LoVo (cell line): ENCODE measurements at regions not wholly inside any gene's neighbourhood (a gene's known extent, or its start where the extent isn't known, plus 50 kb on each side); places are given as distances from the start of the nearest gene placed in this dataset.

Experiments used
- DNase-seq: peaks from one replicate; pipeline ENCODE4 v3.0.0-alpha.2; 2016; ENCODE audit warnings: low spot score

DNA sequence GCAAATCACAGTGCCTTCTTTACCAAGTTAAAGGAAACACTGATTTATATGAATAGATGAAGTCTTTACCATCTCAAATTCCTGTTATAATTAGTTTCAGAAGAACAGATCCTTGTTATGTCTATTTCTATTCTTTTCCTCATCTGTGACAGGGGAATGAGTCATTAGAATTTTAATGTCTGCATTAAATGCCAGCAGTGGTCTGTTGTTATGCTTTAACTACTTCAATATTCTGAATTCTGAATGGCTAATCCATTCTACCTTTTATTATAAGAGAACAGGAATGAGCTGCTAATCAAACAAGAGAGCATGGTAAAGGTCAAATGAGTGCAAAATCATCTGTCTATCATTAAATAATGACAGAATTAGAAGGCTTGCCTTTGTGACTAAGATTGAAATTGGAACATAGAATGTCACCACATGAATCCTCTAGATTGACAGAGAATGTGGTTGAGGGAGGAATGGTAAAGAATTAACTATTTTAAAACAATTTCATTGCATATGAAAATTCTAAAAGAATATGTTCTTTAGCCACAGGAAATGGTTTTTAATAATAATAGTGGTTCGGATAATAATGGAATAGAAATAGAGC lies 935.5 kb downstream of the ADGRL3 start:
- no peak for DNase-seq

DNA sequence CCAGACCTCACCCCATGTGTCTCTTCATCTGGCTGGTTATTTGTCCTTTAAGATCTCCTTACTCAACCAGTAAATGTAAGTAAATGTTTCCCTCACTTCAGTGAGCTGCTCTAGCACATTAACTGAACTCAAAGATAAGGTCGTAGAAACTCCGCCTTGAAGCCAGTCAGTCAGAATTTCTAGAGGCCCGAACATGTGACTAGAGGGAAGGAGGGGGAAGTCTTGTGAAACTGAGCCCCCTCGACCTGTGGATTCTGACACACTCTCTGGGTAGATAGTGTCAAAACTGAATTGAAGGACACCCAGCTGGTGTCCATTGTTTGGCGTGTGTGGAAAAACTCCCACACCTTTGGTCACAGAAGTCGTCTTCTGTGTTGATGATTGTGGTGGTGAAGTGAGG lies 933.9 kb downstream of the ADGRL3 start:
- no peak for DNase-seq

DNA sequence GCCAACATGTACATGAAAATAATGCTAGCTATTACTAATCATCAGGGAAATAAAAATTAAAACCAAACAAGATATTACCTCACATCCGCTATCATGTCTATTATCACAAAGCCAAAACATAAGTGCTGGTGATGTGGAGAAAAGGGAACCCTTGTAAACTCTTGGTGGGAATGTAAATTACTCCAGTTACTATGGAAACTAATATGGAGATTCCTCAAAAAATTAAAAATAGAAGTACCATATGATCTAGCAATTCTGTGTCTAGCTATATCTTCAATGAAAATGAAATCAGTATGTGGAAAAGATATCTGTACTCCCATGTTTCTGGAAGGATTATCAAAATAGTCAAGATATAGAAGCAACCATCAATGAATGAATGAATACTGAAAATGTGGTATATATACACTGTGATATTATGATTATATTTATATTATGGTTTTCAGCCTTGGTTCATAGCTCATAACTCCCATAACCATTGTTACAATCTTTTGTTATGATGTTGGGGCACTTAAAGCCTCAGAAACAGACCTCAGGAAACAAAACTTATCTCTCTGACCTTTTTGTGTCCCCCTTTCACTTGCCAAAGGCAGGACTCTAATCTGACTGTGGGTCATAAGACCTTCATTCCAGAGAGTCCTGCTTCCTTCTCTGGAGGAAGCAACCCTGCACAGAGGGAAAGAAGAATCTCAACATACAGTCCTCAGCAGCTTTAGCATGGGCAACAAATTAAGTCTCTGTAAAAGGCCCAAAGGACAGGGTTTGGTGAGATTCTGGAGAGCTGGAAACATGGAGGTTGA lies 933.2 kb downstream of the ADGRL3 start:
- no peak for DNase-seq

DNA sequence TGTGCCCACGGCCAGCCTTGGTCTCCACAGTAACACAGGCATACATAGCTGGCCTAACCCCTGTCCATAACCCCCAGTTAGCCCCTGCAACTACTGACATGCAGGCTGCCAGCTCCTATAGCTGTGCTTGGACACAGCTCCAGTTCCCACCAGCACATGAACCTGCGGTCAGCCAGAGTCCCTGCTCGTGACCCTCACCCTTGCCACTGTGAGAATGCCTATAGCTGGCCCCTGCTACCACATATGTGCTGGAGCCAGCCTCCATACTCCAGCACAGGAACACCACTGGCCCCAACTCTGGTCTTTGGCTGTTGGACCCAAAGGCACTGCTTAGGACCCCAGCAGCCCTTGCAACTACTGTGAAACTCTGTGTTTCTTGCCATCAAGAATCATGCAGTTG lies 930.9 kb downstream of the ADGRL3 start:
- DNase-seq = no peak

DNA sequence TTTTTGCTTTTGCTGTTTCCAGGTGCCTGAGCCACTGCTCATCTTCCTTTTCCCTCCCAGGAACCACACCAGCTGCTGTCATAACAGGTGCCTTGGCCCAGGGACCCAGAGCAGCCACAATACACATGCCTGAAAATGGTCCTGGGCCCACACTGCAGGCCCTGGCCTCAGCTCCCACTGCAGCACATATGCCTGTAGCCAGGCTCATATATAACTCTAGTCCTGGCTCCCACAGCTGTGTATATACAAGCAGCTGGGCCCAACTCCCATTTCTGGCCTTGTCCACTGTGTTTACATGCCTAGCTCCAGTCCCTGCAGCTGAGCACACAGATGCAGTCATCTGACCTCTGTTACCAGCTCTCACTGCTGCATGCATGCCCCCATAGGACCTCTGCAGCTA lies 930.5 kb downstream of the ADGRL3 start:
- no peak for DNase-seq

DNA sequence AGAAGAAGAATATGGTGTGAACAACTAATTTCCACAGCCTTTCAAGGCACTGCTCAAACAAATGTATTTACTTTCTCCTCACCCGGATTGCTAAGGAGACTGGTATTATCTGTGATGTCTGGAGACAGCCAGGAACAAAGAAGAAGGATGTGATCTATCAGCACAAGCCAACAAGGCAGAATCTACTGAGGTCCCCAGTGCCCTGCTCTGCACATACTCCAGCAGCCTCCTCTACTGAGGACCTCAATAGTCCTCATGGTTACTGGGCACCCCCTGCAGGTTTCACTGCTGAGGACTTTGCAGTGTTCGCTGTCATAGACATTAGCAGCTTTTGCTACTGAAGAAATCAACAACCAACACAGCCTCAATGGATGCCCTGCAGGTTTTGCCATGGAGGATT lies 930.1 kb downstream of the ADGRL3 start:
- no peak for DNase-seq
